DND-41 (cell line): ENCODE measurements at regions not wholly inside any gene's neighbourhood (a gene's known extent, or its start where the extent isn't known, plus 50 kb on each side); places are given as distances from the start of the nearest gene placed in this dataset.

Experiments used
- EZH2 ChIP-seq: IDR thresholded peaks from 3 replicates; pipeline ENCODE4 v1.6.1; 2012; ENCODE audit warnings: borderline replicate concordance, low read depth, mild to moderate bottlenecking, moderate library complexity, low read length, inconsistent platforms; ENCODE audit not compliant: severe bottlenecking
- TF ChIP-seq, protein P1 (sequence below): IDR thresholded peaks from 2 replicates; pipeline ENCODE4 v1.5.1; 2012; ENCODE audit warnings: borderline replicate concordance, low read length, moderate library complexity, mild to moderate bottlenecking; ENCODE audit not compliant: poor library complexity, severe bottlenecking; ENCODE audit errors: extremely low read depth

DNA sequence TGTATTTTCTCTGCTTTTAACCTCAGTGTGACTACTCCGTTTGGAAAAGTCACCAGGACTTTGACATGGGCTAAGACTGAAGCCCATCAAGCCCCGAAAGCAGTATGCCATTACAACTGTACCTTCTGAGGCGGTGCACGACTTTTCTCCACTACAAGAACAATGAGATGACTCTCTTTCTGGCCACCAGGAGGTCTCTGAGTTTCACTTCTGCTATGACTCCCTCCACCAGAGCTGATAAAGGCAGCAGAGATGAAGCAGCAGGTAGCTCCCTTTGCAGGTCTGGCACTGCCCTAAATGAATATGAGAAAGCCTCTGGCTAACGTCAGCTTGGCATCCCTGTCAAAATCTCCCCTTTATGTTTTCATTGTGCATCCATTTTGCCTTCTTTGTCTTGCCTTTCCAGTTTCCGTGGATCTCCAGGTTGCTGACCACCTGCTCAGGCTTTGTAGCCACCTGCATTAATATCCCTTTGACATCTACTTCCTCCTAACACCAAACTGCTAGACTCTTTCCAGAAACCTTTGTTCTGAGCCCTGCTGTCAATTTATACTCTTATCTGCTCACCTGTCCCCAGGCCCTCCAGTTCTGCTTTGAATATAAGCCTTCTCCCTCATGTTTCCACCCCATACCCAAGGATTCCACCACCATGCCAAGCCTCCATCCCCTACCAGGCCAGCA is 221.7 kb downstream of the ZNF608 start:
- TF ChIP-seq, protein P1, sequence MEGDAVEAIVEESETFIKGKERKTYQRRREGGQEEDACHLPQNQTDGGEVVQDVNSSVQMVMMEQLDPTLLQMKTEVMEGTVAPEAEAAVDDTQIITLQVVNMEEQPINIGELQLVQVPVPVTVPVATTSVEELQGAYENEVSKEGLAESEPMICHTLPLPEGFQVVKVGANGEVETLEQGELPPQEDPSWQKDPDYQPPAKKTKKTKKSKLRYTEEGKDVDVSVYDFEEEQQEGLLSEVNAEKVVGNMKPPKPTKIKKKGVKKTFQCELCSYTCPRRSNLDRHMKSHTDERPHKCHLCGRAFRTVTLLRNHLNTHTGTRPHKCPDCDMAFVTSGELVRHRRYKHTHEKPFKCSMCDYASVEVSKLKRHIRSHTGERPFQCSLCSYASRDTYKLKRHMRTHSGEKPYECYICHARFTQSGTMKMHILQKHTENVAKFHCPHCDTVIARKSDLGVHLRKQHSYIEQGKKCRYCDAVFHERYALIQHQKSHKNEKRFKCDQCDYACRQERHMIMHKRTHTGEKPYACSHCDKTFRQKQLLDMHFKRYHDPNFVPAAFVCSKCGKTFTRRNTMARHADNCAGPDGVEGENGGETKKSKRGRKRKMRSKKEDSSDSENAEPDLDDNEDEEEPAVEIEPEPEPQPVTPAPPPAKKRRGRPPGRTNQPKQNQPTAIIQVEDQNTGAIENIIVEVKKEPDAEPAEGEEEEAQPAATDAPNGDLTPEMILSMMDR, result peak; percentile 15
- no peak for TF ChIP-seq EZH2
